SK-N-SH (cell line): ENCODE measurements at regions not wholly inside any gene's neighbourhood (a gene's known extent, or its start where the extent isn't known, plus 50 kb on each side); places are given as distances from the start of the nearest gene placed in this dataset.

Experiments
- CTCF ChIA-PET: fragments of 300-600, 350-600 bp; formaldehyde crosslinking; extraction: SDS; loops from one replicate; lab custom pipeline; 2021; lab: Yijun Ruan, JAX
- POLR2A ChIA-PET: fragments of 350-600 bp; sonication (Branson Sonifier 250); formaldehyde crosslinking; extraction: SDS; loops from one replicate; lab custom pipeline; 2020; ENCODE audit warnings: antibody characterized with exemption, inconsistent platforms; lab: Yijun Ruan, JAX
- DNase-seq: peaks from one replicate; pipeline ENCODE4 v3.0.0; 2012
- H2AFZ ChIP-seq: fragments of 200-600 bp; sonication (generic); 2 replicates; pipeline ENCODE4 v1.8.1; 2016; ENCODE audit warnings: antibody characterized with exemption, mild to moderate bottlenecking, low read depth
- H3F3A ChIP-seq: fragments of 200-600 bp; sonication (generic); replicated peaks from 2 replicates; pipeline ENCODE3; 2016; ENCODE audit warnings: antibody characterized with exemption, mild to moderate bottlenecking; ENCODE audit not compliant: insufficient read depth
- H3K27ac ChIP-seq, 2 experiments: fragments of 200-500 bp in 1 of 2; fragments of 200-600 bp in 1 of 2; sonication (Bioruptor generic) in 1 of 2; sonication (generic), shearing (Covaris generic) in 1 of 2; 2 replicates each; pipeline versions ENCODE4 v1.5.1 to v1.6.1; 2014 to 2016; ENCODE audit warnings: low read depth in 2 of 2, inconsistent platforms in 1 of 2, low read length in 1 of 2, mild to moderate bottlenecking in 1 of 2, mixed read lengths in 1 of 2
- H3K27me3 ChIP-seq: fragments of 200-600 bp; sonication (generic), shearing (Covaris generic); 2 replicates; pipeline ENCODE4 v1.6.1; 2016; ENCODE audit warnings: mixed run types; ENCODE audit not compliant: insufficient read depth
- H3K36me3 ChIP-seq, 2 experiments: fragments of 200-500 bp in 1 of 2; fragments of 200-600 bp in 1 of 2; sonication (Bioruptor generic) in 1 of 2; sonication (generic) in 1 of 2; replicated peaks in 1 of 2; 2 replicates each; pipeline versions ENCODE3 to v1.5.1; 2014 to 2016; ENCODE audit warnings: low read length in 1 of 2, mild to moderate bottlenecking in 1 of 2; ENCODE audit not compliant: insufficient read depth in 2 of 2, control insufficient read depth in 1 of 2
- H3K4me1 ChIP-seq, 2 experiments: fragments of 200-500 bp in 1 of 2; fragments of 200-600 bp in 1 of 2; sonication (Bioruptor generic) in 1 of 2; sonication (generic), shearing (Covaris generic) in 1 of 2; 2 replicates each; pipeline versions ENCODE4 v1.5.1 to v1.6.1; 2014 to 2016; ENCODE audit warnings: low read depth in 1 of 2, low read length in 1 of 2, mixed run types in 1 of 2; ENCODE audit not compliant: insufficient read depth in 2 of 2, control insufficient read depth in 1 of 2
- H3K4me2 ChIP-seq: fragments of 200-600 bp; sonication (generic), shearing (Covaris generic); 2 replicates; pipeline ENCODE4 v1.6.1; 2017; ENCODE audit warnings: mixed run types
- H3K4me3 ChIP-seq, 2 experiments: fragments of 200-500 bp in 1 of 2; fragments of 200-600 bp in 1 of 2; sonication (Bioruptor generic) in 1 of 2; sonication (generic), shearing (Covaris generic) in 1 of 2; 2 replicates each; pipeline versions ENCODE4 v1.5.1 to v1.8.1; 2014 to 2016; ENCODE audit warnings: low read depth in 2 of 2, inconsistent platforms in 1 of 2, low read length in 1 of 2, mild to moderate bottlenecking in 1 of 2, mixed read lengths in 1 of 2, moderate library complexity in 1 of 2
- H3K79me2 ChIP-seq: fragments of 200-600 bp; sonication (generic); 2 replicates; pipeline ENCODE4 v1.8.1; 2017; ENCODE audit warnings: mild to moderate bottlenecking; ENCODE audit not compliant: insufficient read depth
- H3K9ac ChIP-seq: fragments of 200-600 bp; sonication (generic); 2 replicates; pipeline ENCODE4 v1.6.1; 2017; ENCODE audit warnings: mixed run types
- H3K9me2 ChIP-seq: fragments of 200-600 bp; sonication (generic); 2 replicates; pipeline ENCODE4 v1.6.1; 2017; ENCODE audit warnings: mixed run types
- H3K9me3 ChIP-seq: fragments of 200-600 bp; sonication (generic); 2 replicates; pipeline ENCODE4 v1.6.1; 2017; ENCODE audit warnings: mixed run types, mild to moderate bottlenecking, moderate library complexity
- H4K20me1 ChIP-seq: fragments of 200-600 bp; sonication (generic); 2 replicates; pipeline ENCODE4 v1.6.1; 2017; ENCODE audit warnings: mild to moderate bottlenecking, mixed run types; ENCODE audit not compliant: insufficient read depth
- CHD2 ChIP-seq: fragments of 150-350 bp; IDR thresholded peaks from 2 replicates; pipeline ENCODE4 v1.6.1; 2018; ENCODE audit warnings: low read length; ENCODE audit not compliant: partially characterized antibody
- ELF1 ChIP-seq: IDR thresholded peaks from 2 replicates; pipeline ENCODE4 v1.4.0; 2012
- EP300 ChIP-seq, 2 experiments: IDR thresholded peaks; 2 replicates each; pipeline versions ENCODE4 v1.4.0 to v1.6.1; 2012; ENCODE audit warnings: borderline replicate concordance in 1 of 2, low read depth in 1 of 2, low read length in 1 of 2
- EZH2phosphoT487 ChIP-seq: fragments of 200-600 bp; sonication (generic); IDR thresholded peaks from 2 replicates; pipeline ENCODE4 v1.6.1; 2017; ENCODE audit warnings: low read depth, mixed run types, mild to moderate bottlenecking, antibody characterized with exemption, moderate library complexity, borderline replicate concordance
- FOSL2 ChIP-seq: IDR thresholded peaks from 2 replicates; pipeline ENCODE4 v1.4.0; 2012; ENCODE audit warnings: low read depth, mild to moderate bottlenecking, moderate library complexity, borderline replicate concordance
- FOXJ3 ChIP-seq: sonication (generic); formaldehyde crosslinking; IDR thresholded peaks from 2 replicates; pipeline ENCODE4 v1.5.1; 2020; ENCODE audit warnings: mild to moderate bottlenecking, missing genetic modification reagents
- FOXM1 ChIP-seq: IDR thresholded peaks from 2 replicates; pipeline ENCODE4 v1.4.0; 2012; ENCODE audit warnings: low read depth, mild to moderate bottlenecking
- GABPA ChIP-seq: IDR thresholded peaks from 2 replicates; pipeline ENCODE4 v1.4.0; 2012; ENCODE audit warnings: low read depth, mild to moderate bottlenecking
- MAX ChIP-seq: IDR thresholded peaks from 2 replicates; pipeline ENCODE4 v1.4.0; 2012; ENCODE audit warnings: low read depth
- MEF2A ChIP-seq: IDR thresholded peaks from 2 replicates; pipeline ENCODE4 v1.4.0; 2012; ENCODE audit warnings: low read depth, borderline replicate concordance
- MXI1 ChIP-seq: IDR thresholded peaks from 2 replicates; pipeline ENCODE4 v1.6.1; 2012; ENCODE audit warnings: mild to moderate bottlenecking, low read depth, low read length, improper control_type of control experiment
- NFIC ChIP-seq: IDR thresholded peaks from 2 replicates; pipeline ENCODE4 v1.4.0; 2012; ENCODE audit warnings: borderline replicate concordance
- NRF1 ChIP-seq: IDR thresholded peaks from 2 replicates; pipeline ENCODE4 v1.6.1; 2012; ENCODE audit warnings: low read depth, mild to moderate bottlenecking, low read length
- RAD21 ChIP-seq: IDR thresholded peaks from 2 replicates; pipeline ENCODE4 v1.6.1; 2012; ENCODE audit warnings: mild to moderate bottlenecking, low read length
- RFX5 ChIP-seq: IDR thresholded peaks from 2 replicates; pipeline ENCODE4 v1.6.1; 2012; ENCODE audit warnings: mild to moderate bottlenecking, improper control_type of control experiment, low read length
- TAF1 ChIP-seq: IDR thresholded peaks from 2 replicates; pipeline ENCODE4 v1.6.1; 2012; ENCODE audit warnings: low read depth, mild to moderate bottlenecking, low read length, moderate library complexity, borderline replicate concordance
- TCF12 ChIP-seq: IDR thresholded peaks from 2 replicates; pipeline ENCODE4 v1.4.0; 2012
- USF1 ChIP-seq: IDR thresholded peaks from 2 replicates; pipeline ENCODE4 v1.4.0; 2012; ENCODE audit warnings: low read depth, borderline replicate concordance
- YY1 ChIP-seq: IDR thresholded peaks from 2 replicates; pipeline ENCODE4 v1.4.0; 2012; ENCODE audit warnings: low read depth, mild to moderate bottlenecking
- WGBS: methylation state at CpG from one replicate; pipeline ENCODE4 v1.1.6; 2017; ENCODE audit warnings: low lambda C conversion rate; 5-methylcytosine and 5-hydroxymethylcytosine counted together
- TF ChIP-seq, protein P1 (sequence below): fragments of 150-350 bp; IDR thresholded peaks from 2 replicates; pipeline ENCODE4 v1.6.1; 2017; ENCODE audit warnings: antibody characterized with exemption, low read length, low read depth, borderline replicate concordance
- TF ChIP-seq, protein P2 (sequence below): IDR thresholded peaks from 2 replicates; pipeline ENCODE4 v1.4.0; 2012; ENCODE audit warnings: low read depth, borderline replicate concordance

DNA sequence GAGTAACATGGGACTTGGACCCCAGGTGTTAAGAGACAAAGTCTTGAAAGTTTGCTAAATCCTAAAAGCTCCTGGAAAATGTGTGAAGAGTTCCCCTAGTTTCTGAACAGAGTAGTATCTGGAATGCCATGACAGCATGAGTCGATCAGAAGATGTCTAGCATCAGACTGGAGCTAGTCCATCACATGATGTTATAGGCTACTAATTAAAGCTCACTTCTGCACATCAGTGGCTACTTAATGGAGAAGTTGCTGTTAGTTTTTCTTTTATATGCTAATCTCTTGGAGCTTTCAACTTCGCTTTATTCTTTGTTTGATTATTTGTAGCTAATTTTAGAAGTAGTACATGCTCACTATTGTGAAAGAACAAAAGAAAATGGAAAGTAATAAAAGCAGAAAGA, 471.3 kb upstream of the KLF4 start:
- H3K4me1 ChIP-seq, result no peaks in the 10 kb centered on the region
- H3K4me3 ChIP-seq, result no peak overlapping the region
- ChIA-PET POLR2A (no interaction called here), CTCF (no interaction called here)
- H3K9me2 ChIP-seq, result no peaks in the 10 kb centered on the region
- DNase-seq, result no peak
- H3K4me2 ChIP-seq, result no peak overlapping the region
- no peaks in the 10 kb centered on the region; the same call in 1 of the 2 replicates for H3K27me3 ChIP-seq
- H3K9ac ChIP-seq, result no peak overlapping the region
- WGBS, result 12% methylated on average over 2 of the region's 2 CpGs
- no peaks in the 10 kb centered on the region for H3F3A ChIP-seq
- H3K79me2 ChIP-seq, result no peaks in the 10 kb centered on the region
- no peaks in the 10 kb centered on the region for H3K36me3 ChIP-seq
- H3K27ac ChIP-seq, result no peak overlapping the region
- H2AFZ ChIP-seq, result no peak overlapping the region
- no peaks in the 10 kb centered on the region for H4K20me1 ChIP-seq
- TF ChIP-seq NRF1 (no peak), USF1 (no peak), MXI1 (no peak), FOSL2 (no peak)
- TF ChIP-seq, protein P1, sequence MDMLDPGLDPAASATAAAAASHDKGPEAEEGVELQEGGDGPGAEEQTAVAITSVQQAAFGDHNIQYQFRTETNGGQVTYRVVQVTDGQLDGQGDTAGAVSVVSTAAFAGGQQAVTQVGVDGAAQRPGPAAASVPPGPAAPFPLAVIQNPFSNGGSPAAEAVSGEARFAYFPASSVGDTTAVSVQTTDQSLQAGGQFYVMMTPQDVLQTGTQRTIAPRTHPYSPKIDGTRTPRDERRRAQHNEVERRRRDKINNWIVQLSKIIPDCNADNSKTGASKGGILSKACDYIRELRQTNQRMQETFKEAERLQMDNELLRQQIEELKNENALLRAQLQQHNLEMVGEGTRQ, result no peak
- TF ChIP-seq, all 33 proteins: peak for 0
- H3K9me3 ChIP-seq, result no peaks in the 10 kb centered on the region

DNA sequence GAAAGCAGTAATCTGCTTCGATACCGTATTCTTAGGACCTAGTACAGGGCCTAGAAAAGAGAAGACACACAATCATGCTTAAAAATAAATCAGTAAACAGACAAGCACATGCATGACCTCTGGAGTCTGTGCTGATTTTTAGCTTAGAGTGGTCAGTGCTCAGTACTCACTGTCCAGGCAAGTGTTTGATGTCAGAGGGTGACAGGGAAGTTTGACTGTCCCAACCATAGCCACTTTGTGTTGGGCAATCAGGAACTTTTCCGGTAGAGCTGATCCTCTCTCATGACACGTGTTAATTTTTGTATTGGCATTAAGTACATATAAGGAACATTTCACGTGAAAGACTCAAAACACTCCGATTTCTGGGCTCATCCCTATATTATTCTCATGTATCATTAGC, 464.7 kb upstream of the KLF4 start:
- Histone ChIP-seq H3K9ac (no peak overlapping the region), H3K36me3 (no peaks in the 10 kb centered on the region), H3K4me1 (no peaks in the 10 kb centered on the region), H3K27me3 (no peaks in the 10 kb centered on the region; the same call in 1 of the 2 replicates), H3K9me2 (no peaks in the 10 kb centered on the region), H3K4me2 (no peak overlapping the region), H3F3A (no peaks in the 10 kb centered on the region), H2AFZ (no peak overlapping the region), H3K9me3 (no peaks in the 10 kb centered on the region), H3K79me2 (no peaks in the 10 kb centered on the region), H4K20me1 (no peaks in the 10 kb centered on the region), H3K27ac (no peak overlapping the region), H3K4me3 (no peak overlapping the region)
- no peak for DNase-seq
- ChIA-PET CTCF (interaction anchor here (1.3 kb wide), 1 partner anchor 13 kb away, joined by 4 read pairs; no protein-coding TSS in a partner anchor), POLR2A (no interaction called here)
- TF ChIP-seq RAD21 (no peak), MAX (no peak), MXI1 (no peak), YY1 (no peak), NFIC (no peak), TAF1 (no peak), MEF2A (no peak), EP300 (IDR thresholded peaks at IDR 0.05; ENCODE audit: borderline replicate concordance in 1 of 2, low read depth in 1 of 2, low read length in 1 of 2) (no peak), FOXM1 (no peak), FOXJ3 (CRISPR knock-in tag) (no peak), NRF1 (no peak), USF1 (no peak), CHD2 (no peak), GABPA (no peak), TCF12 (no peak), ELF1 (no peak), RFX5 (no peak), EZH2phosphoT487 (no peak)
- TF ChIP-seq, protein P2, sequence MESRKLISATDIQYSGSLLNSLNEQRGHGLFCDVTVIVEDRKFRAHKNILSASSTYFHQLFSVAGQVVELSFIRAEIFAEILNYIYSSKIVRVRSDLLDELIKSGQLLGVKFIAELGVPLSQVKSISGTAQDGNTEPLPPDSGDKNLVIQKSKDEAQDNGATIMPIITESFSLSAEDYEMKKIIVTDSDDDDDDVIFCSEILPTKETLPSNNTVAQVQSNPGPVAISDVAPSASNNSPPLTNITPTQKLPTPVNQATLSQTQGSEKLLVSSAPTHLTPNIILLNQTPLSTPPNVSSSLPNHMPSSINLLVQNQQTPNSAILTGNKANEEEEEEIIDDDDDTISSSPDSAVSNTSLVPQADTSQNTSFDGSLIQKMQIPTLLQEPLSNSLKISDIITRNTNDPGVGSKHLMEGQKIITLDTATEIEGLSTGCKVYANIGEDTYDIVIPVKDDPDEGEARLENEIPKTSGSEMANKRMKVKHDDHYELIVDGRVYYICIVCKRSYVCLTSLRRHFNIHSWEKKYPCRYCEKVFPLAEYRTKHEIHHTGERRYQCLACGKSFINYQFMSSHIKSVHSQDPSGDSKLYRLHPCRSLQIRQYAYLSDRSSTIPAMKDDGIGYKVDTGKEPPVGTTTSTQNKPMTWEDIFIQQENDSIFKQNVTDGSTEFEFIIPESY, result no peak
- TF ChIP-seq, protein P1, result no peak
- 19% methylated on average over 6 of the region's 6 CpGs for WGBS
